PC-9 (cell line): ENCODE measurements at regions not wholly inside any gene's neighbourhood (a gene's known extent, or its start where the extent isn't known, plus 50 kb on each side); places are given as distances from the start of the nearest gene placed in this dataset.

Experiments
- BruUV-seq: library from RNA; stranded (reverse); fragments of 400-500 nt; replicated peaks from 2 replicates; lab custom pipeline; 2021; lab: Mats Ljungman, UMichigan
- CTCF ChIA-PET: fragments of 300-600 bp; sonication (Branson Sonifier 250); formaldehyde crosslinking; loops from one replicate; lab custom pipeline; 2022; ENCODE audit warnings: antibody characterized with exemption; lab: Charles Lee
- POLR2A ChIA-PET: fragments of 300-600 bp; sonication (Branson Sonifier 250); formaldehyde crosslinking; loops from one replicate; lab custom pipeline; 2022; ENCODE audit warnings: antibody characterized with exemption; ENCODE audit not compliant: unreplicated experiment; lab: Charles Lee
- DNase-seq, 2 experiments: peaks; one replicate each; pipeline versions ENCODE4 v3.0.0 to v3.0.0-alpha.2; 2015 to 2022; ENCODE audit warnings: mixed read lengths in 1 of 2
- H2AFZ ChIP-seq: fragments of 200-600 bp; sonication (generic); 2 replicates; pipeline ENCODE4 v1.8.1; 2017; ENCODE audit warnings: antibody characterized with exemption
- H3F3A ChIP-seq: fragments of 200-600 bp; sonication (generic); 2 replicates; pipeline ENCODE4 v1.8.1; 2017; ENCODE audit warnings: antibody characterized with exemption, mild to moderate bottlenecking, low read depth; ENCODE audit not compliant: insufficient read depth
- H3K27ac ChIP-seq: fragments of 200-600 bp; sonication (generic); 2 replicates; pipeline ENCODE4 v1.6.1; 2016; ENCODE audit warnings: mixed run types
- H3K27me3 ChIP-seq: fragments of 200-600 bp; sonication (generic); 2 replicates; pipeline ENCODE4 v1.6.1; 2016; ENCODE audit warnings: low read depth, mixed run types; ENCODE audit not compliant: insufficient read depth
- H3K36me3 ChIP-seq: fragments of 200-600 bp; sonication (generic); 2 replicates; pipeline ENCODE4 v1.6.1; 2016; ENCODE audit warnings: low read depth, mixed run types
- H3K4me1 ChIP-seq: fragments of 200-600 bp; sonication (generic); replicated peaks from 2 replicates; pipeline ENCODE4 v1.6.1; 2016; ENCODE audit warnings: mixed run types; ENCODE audit not compliant: insufficient read depth
- H3K4me2 ChIP-seq: fragments of 200-600 bp; sonication (generic); 2 replicates; pipeline ENCODE4 v1.6.1; 2017; ENCODE audit warnings: mixed run types
- H3K4me3 ChIP-seq: fragments of 200-600 bp; sonication (generic); 2 replicates; pipeline ENCODE4 v1.6.1; 2016; ENCODE audit warnings: mixed run types
- H3K79me2 ChIP-seq: fragments of 200-600 bp; sonication (generic); 2 replicates; pipeline ENCODE4 v1.6.1; 2017; ENCODE audit warnings: low read depth, mixed run types
- H3K9me2 ChIP-seq: fragments of 200-600 bp; sonication (generic); 2 replicates; pipeline ENCODE4 v1.8.1; 2017; ENCODE audit warnings: mild to moderate bottlenecking; ENCODE audit not compliant: insufficient read depth
- H3K9me3 ChIP-seq: fragments of 200-600 bp; sonication (generic); 2 replicates; pipeline ENCODE4 v1.8.1; 2016; ENCODE audit warnings: low read depth; ENCODE audit not compliant: insufficient read depth
- H4K20me1 ChIP-seq: fragments of 200-600 bp; sonication (generic); 2 replicates; pipeline ENCODE4 v1.8.1; 2017; ENCODE audit not compliant: insufficient read depth
- CTCF ChIP-seq: fragments of 200-600 bp; sonication (generic); conservative IDR thresholded peaks from 2 replicates; pipeline ENCODE4 v1.6.1; 2017; ENCODE audit warnings: mixed run types, antibody characterized with exemption, mild to moderate bottlenecking, moderate library complexity
- EZH2 ChIP-seq: fragments of 200-600 bp; sonication (generic); IDR thresholded peaks from 2 replicates; pipeline ENCODE4 v1.8.0; 2017; ENCODE audit warnings: antibody characterized with exemption, low read depth
- intact Hi-C: fragments of 100-400 bp; cut with micrococcal nuclease; formaldehyde crosslinking; loops from one replicate; pipeline ENCODE4 v1.10.0; 2022; ENCODE audit not compliant: unreplicated experiment

GRCh38 chrY:15535784-15536511 lies 1011.6 kb downstream of the NLGN4Y start:
- ChIA-PET CTCF (no interaction called here), POLR2A (no interaction called here)
- Histone ChIP-seq H3K4me1 (no peaks in the 10 kb centered on the region), H3K4me3 (no peak overlapping the region), H3F3A (no peaks in the 10 kb centered on the region), H3K27ac (no peak overlapping the region), H3K27me3 (no peaks in the 10 kb centered on the region), H2AFZ (no peak overlapping the region), H3K36me3 (no peaks in the 10 kb centered on the region), H3K79me2 (no peaks in the 10 kb centered on the region), H3K4me2 (no peak overlapping the region), H4K20me1 (no peaks in the 10 kb centered on the region), H3K9me2 (no peaks in the 10 kb centered on the region), H3K9me3 (no peaks in the 10 kb centered on the region)
- BruUV-seq: no TSS peak
- DNase-seq: no peak
- TF ChIP-seq CTCF (no peak), EZH2 (no peak)
- intact Hi-C loops: no loop called here

DNA sequence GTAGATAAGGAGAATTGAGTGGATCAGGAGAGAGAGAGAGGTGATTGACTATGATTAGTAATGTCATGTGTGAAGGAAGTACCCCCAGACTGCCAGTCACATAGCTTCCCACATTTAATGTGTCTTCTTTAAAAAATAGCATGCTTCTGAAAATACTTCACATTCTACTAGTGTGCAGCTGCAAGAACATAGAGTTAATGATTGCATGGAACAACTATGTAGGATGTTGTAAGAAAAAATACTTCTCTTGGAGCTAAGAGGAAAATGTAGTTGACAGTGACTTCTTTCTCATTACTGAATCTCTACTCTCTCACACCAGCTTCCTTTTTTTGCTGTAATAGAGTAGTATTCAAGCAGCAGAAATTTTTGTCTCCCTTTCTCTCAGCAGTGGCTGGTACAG lies 1016.2 kb downstream of the NLGN4Y start:
- H3K79me2 ChIP-seq: no peaks in the 10 kb centered on the region
- no peaks in the 10 kb centered on the region for H3F3A ChIP-seq
- no peaks in the 10 kb centered on the region for H3K36me3 ChIP-seq
- H2AFZ ChIP-seq: no peak overlapping the region
- intact Hi-C loops: no loop called here
- no peaks in the 10 kb centered on the region for H3K4me1 ChIP-seq
- H3K4me3 ChIP-seq: no peak overlapping the region
- H3K4me2 ChIP-seq: no peak overlapping the region
- TF ChIP-seq EZH2: no peak
- TF ChIP-seq CTCF: no peak
- BruUV-seq: no TSS peak
- no peaks in the 10 kb centered on the region for H3K9me3 ChIP-seq
- no peaks in the 10 kb centered on the region for H4K20me1 ChIP-seq
- H3K27me3 ChIP-seq: no peaks in the 10 kb centered on the region
- no peak overlapping the region for H3K27ac ChIP-seq
- ChIA-PET CTCF (no interaction called here), POLR2A (no interaction called here)
- no peak for DNase-seq
- H3K9me2 ChIP-seq: no peaks in the 10 kb centered on the region

DNA sequence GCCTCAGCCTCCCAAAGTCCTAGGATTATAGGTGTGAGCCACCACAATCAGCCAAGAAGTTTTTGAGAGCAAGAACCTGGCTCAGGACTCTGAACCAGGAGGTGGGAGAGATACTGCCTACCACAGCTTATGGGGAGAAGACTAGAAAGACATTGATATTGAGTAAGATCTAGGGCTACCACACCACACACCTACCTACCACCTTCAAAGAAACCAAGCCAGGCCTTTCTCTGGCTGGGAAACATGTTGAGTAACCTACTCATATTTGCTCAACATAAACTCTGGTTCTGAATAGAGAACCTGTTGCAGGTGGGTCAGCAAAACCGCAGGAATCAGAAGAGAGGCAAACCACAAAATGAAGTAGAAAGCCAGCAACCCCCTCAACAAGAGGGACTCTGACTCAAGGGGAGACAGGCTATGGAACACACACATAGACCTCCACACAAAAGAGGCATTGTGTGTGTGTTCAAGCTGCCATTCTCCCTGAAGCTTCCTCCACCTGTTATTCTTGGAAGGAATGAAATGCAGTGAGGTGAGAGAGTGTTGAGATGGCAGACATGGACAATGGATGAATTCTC lies 1021.9 kb downstream of the NLGN4Y start:
- no peak overlapping the region for H3K27ac ChIP-seq
- no peak overlapping the region for H3K4me3 ChIP-seq
- no peaks in the 10 kb centered on the region for H3K27me3 ChIP-seq
- intact Hi-C loops: no loop called here
- H2AFZ ChIP-seq: no peak overlapping the region
- TF ChIP-seq CTCF: no peak
- TF ChIP-seq EZH2: no peak
- CTCF ChIA-PET: no interaction called here
- POLR2A ChIA-PET: no interaction called here
- no peaks in the 10 kb centered on the region for H3K79me2 ChIP-seq
- H4K20me1 ChIP-seq: no peaks in the 10 kb centered on the region
- H3K9me3 ChIP-seq: no peaks in the 10 kb centered on the region
- no peaks in the 10 kb centered on the region for H3K4me1 ChIP-seq
- no TSS peak for BruUV-seq
- no peak for DNase-seq
- H3K9me2 ChIP-seq: no peaks in the 10 kb centered on the region
- H3K36me3 ChIP-seq: no peaks in the 10 kb centered on the region
- H3K4me2 ChIP-seq: no peak overlapping the region
- no peaks in the 10 kb centered on the region for H3F3A ChIP-seq
